ENCODE measurements at regions not wholly inside any gene's neighbourhood (a gene's known extent, or its start where the extent isn't known, plus 50 kb on each side); places are given as distances from the start of the nearest gene placed in this dataset.

DNA sequence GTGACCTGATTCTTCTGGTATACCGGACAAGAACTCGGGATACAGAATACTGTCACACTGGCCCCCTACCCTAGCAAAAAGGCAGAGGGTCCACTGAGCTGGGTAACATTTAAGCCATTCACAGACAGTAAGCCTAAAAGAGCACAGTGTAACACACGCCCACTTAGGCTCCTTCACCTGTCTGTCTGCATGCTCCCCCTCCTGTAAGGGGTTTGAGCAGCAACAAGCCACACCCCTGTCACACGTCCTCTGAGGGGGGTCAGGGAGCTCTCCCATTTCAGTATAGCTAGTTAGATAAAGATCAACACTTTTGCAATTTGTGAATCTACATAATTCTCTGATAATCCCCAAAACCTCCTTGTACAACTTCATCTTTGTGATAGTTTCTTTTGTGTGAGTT, 586.3 kb upstream of the LMCD1 start:
- DNase-seq, result no peak

DNA sequence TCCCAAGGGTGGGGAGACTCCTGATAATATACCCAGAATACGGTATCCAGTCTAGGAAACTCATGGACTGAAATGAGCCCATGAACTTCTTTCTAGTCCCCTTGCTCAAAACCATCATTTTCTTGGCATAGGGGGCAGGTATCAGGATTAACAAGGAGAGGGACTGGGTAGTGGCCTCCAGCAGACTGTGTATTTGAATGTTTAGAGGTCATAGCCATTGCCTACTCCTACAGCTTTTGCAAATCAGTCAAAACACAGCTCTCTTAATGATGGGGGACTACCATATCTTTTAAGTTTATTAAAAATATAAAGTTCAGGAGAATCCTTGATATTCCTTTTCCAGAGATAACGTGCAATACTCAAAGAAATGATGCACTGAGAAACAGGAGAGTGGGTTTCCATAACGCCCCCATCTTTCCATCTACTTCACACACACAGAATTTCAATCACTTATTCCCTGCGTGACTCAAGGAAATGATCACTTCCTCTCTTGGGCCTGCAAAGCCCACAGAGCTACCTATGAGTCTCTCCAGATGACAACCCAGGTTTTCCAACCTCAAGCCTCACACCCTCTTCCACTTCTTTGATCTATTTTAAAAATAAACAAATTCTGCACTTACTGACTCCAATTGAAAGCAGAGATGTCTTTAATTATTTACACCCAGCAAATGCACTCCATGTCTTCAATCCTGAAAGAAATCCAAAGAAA, 584.0 kb upstream of the LMCD1 start:
- no peak for DNase-seq

DNA sequence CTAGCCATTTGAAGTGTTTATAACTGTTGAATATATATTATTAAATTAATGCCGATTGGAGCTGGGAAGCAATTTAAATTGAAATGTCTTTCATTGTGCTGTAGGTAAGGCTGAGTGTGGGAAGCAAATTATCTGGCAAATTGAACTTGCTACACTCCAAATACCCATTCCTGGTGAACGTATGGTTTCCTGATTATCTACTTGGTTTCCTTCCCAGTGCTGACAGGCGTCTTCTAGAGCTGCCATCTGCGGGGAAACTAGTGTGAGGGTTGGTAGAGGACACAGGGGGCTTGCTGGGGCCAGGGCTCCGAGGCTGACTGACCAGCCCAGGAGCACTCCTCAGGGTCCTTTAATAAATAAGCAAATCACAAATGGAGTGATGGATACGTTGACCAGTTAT, 581.4 kb upstream of the LMCD1 start:
- no peak for DNase-seq

DNA sequence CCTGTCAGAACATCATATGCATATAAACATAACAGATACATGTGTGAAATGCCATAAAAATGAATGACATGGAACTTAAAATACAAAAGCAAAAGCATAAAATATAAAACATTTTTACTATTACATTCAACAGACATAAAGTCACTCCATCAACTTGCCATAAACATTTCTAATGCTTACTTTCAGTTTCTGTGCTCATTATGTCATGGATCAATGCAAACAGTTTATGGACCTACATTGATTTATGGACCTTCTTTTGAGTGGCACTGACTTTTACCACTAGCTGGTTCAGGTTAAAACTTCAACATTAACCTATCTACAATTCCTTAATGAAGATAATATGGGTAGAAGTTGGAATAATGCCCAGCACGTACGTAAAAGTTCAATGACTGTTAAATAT, 577.4 kb upstream of the LMCD1 start:
- no peak for DNase-seq

DNA sequence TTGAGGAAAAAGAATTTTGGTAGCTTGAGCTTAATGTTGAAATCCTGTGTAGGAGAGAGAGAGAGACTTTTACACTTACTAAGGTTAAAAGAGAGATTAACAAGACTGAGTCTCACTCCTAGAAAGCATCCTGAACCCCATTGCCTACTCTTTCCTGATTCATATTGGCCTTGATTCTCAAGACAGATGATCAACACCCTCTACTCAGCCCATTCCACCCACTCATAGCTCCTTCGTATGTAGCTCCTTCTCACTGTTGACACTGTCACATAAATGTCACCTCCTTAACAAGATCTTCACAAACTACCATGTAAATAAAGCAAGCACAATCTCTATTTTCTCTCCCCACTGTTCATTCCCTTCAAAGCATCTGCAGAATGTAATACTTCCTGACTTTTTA, 574.6 kb upstream of the LMCD1 start:
- no peak for DNase-seq

DNA sequence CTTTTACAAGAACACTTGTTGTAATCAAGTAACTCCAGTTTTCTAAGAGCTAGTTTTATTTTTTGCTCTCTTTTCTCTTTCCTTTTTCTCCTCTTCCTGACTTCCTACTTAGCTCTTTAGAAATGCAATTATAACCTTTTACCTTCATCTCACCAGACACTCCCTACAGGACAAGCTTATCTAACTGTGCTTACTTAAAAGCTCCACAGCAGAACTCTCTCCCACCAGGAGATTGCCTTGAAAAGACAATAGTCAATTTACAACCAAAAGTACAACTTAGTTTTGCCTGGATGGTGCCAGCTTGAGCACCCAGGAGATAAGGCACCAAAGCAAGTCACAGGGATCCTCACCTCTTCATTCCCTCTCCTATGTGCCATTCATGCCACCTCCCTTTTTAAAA, 573.8 kb upstream of the LMCD1 start:
- no peak for DNase-seq

DNA sequence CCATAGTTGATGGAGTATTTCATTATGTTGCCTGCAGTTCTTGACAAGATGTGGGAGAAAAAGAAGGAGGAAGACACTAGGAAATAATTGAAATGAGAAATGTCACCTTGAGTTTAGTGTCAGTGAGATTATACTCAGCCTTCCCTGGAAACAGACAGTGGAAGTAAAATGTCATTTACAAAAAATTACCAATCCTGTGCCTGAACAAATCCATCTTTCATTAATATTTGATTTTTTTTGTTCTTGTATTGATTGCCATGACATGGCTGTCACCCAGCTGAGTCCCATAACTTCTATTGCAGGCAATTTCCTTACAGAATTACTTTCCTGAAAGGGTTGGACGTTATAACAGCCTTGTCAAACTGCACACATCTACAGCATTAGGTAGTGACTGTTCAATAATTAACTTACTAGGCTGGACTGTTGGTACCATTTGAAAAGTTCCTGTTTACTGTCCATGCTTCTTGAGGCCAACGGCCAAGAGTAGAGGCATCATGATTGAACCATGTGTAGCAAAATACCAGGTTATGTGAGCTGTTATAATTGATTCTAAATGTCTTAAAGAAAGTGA, 572.2 kb upstream of the LMCD1 start:
- DNase-seq, result no peak

DNA sequence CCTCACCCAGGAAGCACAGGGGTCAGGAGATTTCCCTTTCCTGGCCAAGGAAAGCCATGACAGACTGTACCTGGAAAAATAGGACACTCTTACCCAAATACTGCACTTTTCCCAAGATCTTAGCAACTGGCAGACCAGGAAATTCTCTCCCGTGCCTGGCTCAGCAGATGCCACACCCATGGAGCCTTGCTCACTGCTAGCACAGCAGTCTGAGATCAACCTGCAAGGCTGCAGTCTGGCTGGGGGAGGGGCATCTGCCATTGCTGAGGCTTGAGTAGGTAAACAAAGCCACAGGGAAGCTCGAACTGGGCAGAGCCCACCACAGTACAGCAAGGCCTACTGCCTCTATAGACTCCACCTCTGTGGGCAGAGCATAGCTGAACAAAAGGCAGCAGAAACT, 567.3 kb upstream of the LMCD1 start:
- no peak for DNase-seq

DNA sequence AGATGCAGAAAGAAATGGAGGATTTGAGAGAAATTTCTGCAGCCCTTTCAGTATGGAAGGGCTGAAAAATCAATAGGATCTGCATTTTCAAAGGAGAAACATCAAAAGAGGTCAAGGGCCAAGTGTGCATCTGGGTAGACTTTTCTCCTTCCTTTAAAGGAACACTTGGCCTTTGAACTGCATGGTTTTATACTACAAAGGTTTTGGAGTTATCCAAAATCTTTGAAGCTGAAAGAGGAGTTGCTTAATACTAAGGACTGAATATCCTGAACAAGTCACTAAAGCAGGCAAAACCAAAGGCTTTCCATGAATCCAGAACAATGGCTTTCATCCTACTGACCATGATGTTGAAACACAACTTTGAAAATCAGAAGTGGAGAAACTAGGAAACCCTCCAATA, 553.7 kb upstream of the LMCD1 start:
- no peak for DNase-seq

DNA sequence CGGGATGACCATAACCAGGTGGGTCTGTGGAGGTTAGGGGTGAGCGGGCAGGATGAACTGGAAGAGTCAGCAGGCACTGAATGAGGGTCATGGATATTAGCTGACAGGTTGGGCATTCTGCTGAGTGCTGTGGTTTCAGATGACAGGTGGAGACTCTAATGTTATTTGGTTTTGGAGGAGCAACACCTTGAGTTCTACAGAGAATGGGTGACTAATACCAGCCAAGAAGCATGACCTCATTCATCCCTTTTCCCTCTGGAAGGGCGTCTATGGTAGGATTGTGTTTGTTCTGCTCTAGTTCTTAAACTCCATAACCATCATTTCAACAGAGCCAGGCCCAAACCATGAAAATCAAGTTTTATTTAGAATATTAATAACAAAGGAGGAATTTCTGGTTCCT, 550.7 kb upstream of the LMCD1 start:
- no peak for DNase-seq

DNA sequence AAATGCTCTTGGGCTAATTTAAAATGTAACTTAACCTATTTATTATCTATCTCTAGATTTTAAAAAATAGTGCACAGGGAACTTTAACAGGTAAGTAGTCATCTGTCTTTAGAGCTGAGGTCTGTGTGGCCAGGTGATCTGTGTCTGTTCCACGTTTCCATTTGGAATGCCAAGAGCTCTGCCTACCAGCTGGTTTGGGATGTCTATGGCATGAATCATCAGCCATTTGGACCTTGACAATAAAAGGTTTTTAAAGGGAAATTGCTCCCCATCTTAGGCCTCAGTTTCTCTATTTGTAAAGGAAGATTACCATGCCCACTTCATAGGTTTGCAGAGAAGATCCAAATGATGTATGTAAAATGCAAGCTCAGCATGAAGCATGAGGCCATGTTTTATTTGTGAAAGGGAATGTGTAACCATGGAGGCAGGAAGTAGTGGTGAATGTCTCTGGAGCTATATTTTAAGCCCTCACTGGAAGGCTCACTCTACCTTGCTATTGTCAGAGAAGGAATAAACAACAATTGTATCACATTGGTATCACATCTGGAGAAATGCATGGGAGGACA, 548.1 kb upstream of the LMCD1 start:
- DNase-seq, result no peak

DNA sequence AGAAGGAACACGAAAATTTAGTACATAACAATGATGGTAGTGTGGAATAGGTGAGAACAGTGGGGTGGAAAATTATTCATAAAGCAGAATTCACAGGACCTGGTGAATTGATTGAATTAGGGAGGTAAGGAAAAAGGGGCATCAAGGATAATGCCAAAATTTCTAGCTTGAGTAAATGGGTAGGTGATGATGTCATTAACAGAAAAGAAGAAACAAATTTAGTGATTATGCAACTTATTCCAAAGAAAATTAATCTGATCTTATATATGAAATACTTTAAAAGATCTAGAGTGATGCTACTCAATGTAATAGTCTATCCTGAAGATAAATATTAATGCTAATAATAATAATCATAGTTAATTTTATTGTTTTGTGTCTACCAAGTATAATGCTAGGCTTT, 544.6 kb upstream of the LMCD1 start:
- DNase-seq, result no peak

DNA sequence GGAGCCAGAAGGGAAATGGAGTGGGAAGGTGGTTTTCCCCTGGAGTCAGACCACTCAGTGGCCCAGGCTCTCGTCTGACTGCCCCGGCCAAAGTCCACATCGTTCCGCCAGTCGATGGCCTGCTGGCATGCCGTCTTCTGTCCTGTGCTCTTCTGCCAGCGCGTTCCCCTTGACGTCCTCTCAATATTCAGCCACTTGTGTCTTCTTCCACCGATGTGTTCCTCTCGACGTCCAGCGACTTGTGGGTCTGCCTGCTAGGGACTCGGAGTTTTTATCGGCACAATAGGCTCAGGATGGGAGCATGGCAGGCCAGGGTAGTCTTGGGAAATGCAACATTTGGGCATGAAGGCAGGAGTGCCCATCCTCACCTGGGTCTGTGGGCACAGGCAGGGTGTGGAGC, 542.5 kb upstream of the LMCD1 start:
- DNase-seq, result no peak

DNA sequence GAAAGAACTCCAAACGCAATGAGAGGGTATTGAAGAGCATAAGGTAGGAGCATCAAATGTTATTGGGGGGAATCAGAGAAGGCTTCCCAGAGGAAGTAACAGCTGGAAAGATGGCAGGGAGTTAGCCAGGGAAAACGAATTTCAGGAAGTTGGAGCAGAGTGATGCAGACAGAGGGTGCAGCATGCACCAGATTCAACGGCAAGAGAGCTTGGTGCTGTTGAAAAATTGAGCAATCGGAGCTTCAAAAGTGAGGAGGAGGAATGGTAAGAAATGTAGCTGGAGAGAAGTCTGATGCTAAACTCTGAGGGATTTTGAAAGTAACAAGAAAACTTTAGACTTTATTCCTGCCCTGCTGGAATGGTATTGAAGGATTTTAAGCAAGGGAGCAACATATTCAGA, 541.0 kb upstream of the LMCD1 start:
- no peak for DNase-seq

DNA sequence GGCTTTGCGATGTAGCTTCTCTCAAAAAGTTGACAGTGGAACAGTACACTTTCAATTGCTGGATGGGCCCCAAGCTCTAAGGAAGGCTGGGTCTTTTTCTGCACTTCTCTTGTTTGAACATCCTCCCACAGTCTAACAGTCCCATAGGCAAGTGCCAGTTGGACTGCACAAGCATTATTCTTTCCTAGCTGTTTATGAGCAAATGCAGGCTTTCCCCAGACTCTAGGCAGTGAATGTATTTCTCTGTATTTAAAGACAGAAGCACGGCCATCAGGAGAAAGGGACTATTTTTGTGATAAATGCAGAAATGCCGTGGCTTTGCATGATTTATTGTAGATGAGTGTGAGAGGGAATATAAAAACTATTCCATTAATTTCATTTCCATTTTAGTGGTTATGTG, 539.3 kb upstream of the LMCD1 start:
- DNase-seq, result no peak

DNA sequence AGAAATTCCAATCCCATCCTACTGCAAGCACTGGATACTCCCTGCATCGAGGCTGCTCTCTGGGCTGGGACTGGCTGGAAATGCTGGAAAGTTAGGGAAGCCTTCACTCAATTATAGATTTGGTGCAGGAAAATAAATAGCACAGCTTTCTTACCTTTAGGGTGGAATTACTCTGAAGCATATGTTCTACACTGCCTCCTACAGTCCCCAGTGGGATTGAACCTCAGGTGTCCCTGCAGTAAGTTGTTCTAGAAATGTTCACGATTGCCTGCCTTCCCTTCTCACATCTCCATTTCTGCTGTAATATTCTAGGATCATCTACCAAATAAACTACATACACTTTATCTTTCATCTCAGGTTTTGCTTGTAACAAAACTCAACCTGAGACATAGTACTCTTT, 536.7 kb upstream of the LMCD1 start:
- DNase-seq, result no peak

DNA sequence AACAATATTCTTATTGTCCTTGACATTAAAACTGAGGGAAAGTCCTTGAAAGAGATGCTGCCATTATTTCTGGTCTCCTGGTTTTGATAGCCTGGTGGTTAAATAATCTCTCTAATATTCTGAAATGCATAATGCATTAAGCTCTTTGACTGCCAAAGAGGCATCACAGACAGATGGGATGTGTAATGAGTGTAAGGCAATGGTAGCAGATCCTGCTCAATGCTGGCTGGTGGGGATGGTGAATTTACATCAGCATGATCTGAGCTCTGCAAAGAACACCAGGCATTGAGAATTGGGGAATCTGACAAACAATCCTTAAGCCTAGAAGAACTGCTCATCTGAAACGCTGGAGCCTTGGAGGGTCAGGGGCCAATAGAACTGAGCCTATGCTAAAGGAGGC, 528.6 kb upstream of the LMCD1 start:
- no peak for DNase-seq

DNA sequence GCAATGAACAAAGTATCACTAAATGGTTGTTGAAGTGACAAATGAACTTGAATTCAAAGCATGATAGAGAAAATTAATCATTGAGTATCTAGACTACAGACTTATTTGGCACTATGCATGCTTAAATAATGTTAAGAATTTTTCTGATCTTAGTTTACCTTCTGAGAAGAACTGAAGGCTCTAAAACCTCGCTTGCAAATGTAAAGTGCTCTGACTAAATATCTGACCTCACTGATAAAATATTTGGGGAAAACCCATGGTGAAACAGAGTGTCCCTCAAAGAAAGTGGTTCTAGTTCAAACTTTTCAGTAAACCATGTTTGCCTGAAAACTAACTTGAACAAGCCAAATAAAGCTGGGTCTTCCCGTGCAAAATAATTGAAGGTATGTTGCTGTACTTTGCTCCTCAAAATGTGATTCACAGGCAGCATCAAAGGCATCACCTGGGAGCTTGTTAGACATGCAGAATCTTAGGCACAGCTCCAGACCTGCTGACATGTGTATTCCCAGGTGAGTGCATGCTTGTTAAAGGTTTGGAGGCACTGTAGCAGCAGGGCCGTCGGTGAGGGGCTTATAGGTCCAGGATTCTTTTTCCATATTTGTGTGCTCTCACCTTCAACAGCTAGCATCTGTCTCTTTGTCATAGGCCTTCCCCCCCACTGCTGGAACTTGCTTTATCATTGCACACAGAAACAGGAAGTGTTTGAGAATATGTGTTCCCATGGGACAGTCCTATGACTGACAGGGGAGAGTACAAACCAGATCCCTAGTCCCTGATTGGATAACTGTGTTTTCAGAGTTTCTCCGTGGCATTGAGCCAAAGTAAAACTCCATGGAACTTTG, 524.2 kb upstream of the LMCD1 start:
- DNase-seq, result no peak

DNA sequence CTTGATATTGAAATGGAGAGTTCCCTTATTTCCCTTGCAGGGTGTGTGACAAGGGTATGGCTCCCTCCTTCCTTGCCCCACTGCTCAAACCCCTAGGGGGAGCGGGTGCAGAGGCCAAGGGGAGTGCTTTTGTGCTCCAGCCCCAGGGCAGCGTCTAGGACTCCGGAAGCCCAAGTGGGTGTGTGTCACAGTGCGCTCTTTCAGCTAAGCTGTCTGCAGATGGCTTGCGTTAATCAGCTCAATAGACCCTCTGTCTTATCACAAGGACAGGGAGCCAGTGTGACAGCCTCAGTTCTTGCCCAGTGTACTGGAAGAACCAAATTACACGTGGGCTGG, 523.6 kb upstream of the LMCD1 start:
- no peak for DNase-seq

DNA sequence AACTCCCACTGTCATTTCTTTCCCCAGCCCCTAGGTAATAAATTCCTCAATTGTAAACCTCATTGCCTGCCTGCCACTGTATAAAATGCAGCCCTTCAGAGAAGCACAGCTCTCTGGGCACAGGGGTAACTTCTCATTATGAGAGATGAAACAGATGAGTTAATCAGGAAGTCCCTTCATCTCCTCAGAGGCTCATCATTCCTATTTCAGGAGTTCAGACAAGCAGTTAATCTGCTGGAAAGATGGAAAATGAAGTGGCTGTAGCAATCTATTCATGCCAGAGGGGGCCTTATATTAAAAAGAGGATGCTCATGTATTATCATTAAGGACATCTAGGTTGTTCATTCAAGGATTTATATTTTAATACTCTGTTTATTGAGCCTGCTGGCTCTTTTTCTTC, 519.5 kb upstream of the LMCD1 start:
- no peak for DNase-seq

DNA sequence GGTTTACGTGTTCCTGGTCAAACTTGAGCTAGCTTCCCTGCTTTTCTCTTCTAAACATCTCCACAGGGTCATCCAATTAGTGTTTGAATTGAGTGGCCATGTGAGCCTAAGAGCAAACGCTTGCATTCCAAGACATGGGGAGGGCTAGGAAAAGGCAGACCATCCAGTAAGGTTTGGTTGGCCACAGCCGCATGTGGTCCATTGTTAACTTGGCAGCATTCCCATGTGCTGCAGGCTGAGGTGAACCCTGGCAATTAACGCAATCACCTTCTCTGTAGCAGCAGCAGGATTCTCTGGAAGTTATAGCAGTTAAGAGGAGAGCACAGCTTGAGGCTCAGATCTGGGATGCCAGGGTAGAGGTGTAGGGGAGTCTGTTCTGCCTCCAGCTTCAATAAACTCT, 502.2 kb upstream of the LMCD1 start:
- DNase-seq, result no peak

DNA sequence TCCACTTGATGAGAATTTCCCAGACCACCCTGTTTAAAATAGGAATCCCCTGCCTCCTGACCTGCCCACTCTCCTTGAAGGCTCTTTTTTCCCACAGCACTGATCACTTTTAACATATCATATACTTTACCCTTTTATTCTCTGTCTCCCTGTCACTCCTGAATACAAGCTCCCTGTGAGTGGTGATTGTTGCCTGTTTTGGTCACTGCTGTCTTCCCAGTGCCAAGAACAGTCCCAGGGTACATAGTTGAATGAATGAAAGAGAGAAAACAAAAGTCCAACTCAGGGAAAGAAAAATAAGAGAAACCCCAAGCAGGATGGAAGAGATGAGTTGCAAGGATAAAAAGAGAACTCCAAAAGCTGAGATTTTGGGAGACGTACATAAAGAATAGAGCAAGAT, 500.3 kb upstream of the LMCD1 start:
- no peak for DNase-seq

DNA sequence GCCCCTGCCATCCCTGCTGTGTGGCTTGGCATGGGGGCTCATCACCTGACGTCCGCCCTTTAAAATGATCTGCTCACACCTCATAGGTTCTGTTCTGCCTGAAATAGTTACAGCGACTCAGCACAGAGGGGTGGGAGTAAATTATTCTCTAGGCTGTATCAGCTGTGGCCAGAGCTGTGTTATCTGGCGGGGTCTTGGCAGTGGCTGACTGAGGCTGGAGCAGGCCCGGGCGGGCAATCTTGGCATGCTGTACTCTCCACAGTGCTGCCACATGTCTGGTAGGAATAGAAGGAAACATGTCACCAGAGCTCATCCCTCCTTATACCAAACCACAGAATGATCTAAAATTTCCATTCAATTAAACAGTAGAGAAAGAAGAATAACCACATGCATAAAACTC, 499.9 kb upstream of the LMCD1 start:
- DNase-seq, result no peak

DNA sequence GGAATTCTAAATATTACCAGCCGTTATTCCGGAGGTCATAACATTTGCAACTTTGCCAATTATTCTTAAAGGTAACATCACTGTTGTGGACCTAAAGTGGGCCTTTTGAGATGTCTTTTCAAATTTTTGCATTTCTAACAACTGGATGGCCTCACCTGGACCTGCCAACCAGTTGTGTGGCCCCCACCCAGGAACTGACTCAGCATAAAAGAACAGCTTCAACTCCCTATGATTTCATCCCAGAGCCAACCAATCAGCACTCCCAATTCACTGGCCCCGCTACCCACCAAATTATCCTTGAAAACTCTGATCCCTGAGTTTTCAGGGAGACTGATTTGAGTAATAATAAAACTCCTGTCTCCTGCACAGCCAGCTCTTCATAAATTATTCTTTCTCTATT, 489.7 kb upstream of the LMCD1 start:
- DNase-seq, result no peak
